Neural cell (in vitro differentiated cells): ENCODE measurements at regions not wholly inside any gene's neighbourhood (a gene's known extent, or its start where the extent isn't known, plus 50 kb on each side); places are given as distances from the start of the nearest gene placed in this dataset.

ENCODE experiments used
- EZH2 ChIP-seq: fragments of 200-600, 300-800 bp; shearing (Covaris generic), sonication (generic); IDR thresholded peaks from 2 replicates; pipeline ENCODE4 v1.6.1; 2014; ENCODE audit warnings: antibody characterized with exemption, low read length, borderline replicate concordance, mild to moderate bottlenecking; ENCODE audit not compliant: insufficient read depth, poor library complexity, severe bottlenecking
- MXI1 ChIP-seq: fragments of 450-650 bp; conservative IDR thresholded peaks from 2 replicates; pipeline ENCODE4 v1.6.1; 2014; ENCODE audit warnings: antibody characterized with exemption, mild to moderate bottlenecking; ENCODE audit not compliant: poor library complexity, severe bottlenecking
- POLR2AphosphoS5 ChIP-seq: IDR thresholded peaks from 2 replicates; pipeline ENCODE4 v1.6.1; 2012
- SMC3 ChIP-seq: fragments of 450-650 bp; conservative IDR thresholded peaks from 2 replicates; pipeline ENCODE4 v1.6.1; 2014; ENCODE audit warnings: antibody characterized with exemption, mild to moderate bottlenecking, moderate library complexity; ENCODE audit not compliant: poor library complexity
- TAF1 ChIP-seq: IDR thresholded peaks from 2 replicates; pipeline ENCODE4 v1.6.1; 2012; ENCODE audit warnings: low read depth
- TF ChIP-seq, protein P1 (sequence below): fragments of 450-650 bp; IDR thresholded peaks from 2 replicates; pipeline ENCODE4 v1.5.1; 2014; ENCODE audit warnings: antibody characterized with exemption, mild to moderate bottlenecking, moderate library complexity; ENCODE audit not compliant: poor library complexity, severe bottlenecking
- TF ChIP-seq, protein P2 (sequence below): IDR thresholded peaks from 2 replicates; pipeline ENCODE4 v1.6.1; 2012; ENCODE audit warnings: borderline replicate concordance

DNA sequence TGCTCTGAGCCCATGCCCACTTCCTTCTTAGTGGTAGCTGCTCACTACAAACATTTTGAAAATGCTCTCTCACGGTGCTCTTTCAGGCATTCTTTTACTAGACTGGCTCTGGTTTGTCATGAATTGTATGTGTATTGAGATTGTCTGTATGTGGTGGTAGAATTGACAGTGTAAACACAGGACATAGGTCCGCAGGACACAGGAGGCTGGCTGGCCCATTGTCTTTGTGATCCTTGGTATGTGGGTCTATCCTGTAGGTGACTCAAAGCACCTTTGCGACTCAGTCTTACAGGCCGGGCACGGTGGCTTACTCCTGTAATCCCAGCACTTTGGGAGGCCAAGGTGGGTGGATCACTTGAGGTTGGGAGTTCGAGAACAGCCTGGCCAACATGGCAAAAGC lies 250.9 kb downstream of the C12orf75 start:
- TF ChIP-seq EZH2 (no peak), POLR2AphosphoS5 (no peak), TAF1 (no peak), SMC3 (no peak), MXI1 (no peak)
- TF ChIP-seq, protein P1, sequence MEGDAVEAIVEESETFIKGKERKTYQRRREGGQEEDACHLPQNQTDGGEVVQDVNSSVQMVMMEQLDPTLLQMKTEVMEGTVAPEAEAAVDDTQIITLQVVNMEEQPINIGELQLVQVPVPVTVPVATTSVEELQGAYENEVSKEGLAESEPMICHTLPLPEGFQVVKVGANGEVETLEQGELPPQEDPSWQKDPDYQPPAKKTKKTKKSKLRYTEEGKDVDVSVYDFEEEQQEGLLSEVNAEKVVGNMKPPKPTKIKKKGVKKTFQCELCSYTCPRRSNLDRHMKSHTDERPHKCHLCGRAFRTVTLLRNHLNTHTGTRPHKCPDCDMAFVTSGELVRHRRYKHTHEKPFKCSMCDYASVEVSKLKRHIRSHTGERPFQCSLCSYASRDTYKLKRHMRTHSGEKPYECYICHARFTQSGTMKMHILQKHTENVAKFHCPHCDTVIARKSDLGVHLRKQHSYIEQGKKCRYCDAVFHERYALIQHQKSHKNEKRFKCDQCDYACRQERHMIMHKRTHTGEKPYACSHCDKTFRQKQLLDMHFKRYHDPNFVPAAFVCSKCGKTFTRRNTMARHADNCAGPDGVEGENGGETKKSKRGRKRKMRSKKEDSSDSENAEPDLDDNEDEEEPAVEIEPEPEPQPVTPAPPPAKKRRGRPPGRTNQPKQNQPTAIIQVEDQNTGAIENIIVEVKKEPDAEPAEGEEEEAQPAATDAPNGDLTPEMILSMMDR: no peak
- TF ChIP-seq, protein P2, sequence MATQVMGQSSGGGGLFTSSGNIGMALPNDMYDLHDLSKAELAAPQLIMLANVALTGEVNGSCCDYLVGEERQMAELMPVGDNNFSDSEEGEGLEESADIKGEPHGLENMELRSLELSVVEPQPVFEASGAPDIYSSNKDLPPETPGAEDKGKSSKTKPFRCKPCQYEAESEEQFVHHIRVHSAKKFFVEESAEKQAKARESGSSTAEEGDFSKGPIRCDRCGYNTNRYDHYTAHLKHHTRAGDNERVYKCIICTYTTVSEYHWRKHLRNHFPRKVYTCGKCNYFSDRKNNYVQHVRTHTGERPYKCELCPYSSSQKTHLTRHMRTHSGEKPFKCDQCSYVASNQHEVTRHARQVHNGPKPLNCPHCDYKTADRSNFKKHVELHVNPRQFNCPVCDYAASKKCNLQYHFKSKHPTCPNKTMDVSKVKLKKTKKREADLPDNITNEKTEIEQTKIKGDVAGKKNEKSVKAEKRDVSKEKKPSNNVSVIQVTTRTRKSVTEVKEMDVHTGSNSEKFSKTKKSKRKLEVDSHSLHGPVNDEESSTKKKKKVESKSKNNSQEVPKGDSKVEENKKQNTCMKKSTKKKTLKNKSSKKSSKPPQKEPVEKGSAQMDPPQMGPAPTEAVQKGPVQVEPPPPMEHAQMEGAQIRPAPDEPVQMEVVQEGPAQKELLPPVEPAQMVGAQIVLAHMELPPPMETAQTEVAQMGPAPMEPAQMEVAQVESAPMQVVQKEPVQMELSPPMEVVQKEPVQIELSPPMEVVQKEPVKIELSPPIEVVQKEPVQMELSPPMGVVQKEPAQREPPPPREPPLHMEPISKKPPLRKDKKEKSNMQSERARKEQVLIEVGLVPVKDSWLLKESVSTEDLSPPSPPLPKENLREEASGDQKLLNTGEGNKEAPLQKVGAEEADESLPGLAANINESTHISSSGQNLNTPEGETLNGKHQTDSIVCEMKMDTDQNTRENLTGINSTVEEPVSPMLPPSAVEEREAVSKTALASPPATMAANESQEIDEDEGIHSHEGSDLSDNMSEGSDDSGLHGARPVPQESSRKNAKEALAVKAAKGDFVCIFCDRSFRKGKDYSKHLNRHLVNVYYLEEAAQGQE: no peak
